Common myeloid progenitor, CD34-positive (primary cell): ENCODE measurements at regions not wholly inside any gene's neighbourhood (a gene's known extent, or its start where the extent isn't known, plus 50 kb on each side); places are given as distances from the start of the nearest gene placed in this dataset.

Experiments used
- CTCF ChIA-PET: fragments of 350-600 bp; sonication (Branson Sonifier 250); formaldehyde crosslinking; loops from one replicate; lab custom pipeline; 2021; ENCODE audit warnings: antibody characterized with exemption; lab: Charles Lee
- POLR2A ChIA-PET: fragments of 350-600 bp; sonication (Branson Sonifier 250); formaldehyde crosslinking; loops from one replicate; lab custom pipeline; 2021; ENCODE audit warnings: antibody characterized with exemption; lab: Charles Lee
- DNase-seq, 3 donors: peaks; one replicate each; pipeline versions ENCODE4 v3.0.0 to v3.0.0-alpha.2; 2013
- H3K27ac ChIP-seq, 2 experiments: 1 replicate in 1 of 2; 2 replicates in 1 of 2; pipeline ENCODE4 v1.7.0; 2013; ENCODE audit warnings: inconsistent platforms in 2 of 2, low read length in 2 of 2, mild to moderate bottlenecking in 2 of 2, low read depth in 1 of 2, moderate library complexity in 1 of 2; ENCODE audit not compliant: severe bottlenecking in 2 of 2, insufficient read depth in 1 of 2, poor library complexity in 1 of 2
- H3K27me3 ChIP-seq, 5 experiments: replicated peaks in 2 of 5; 1 replicate in 3 of 5; 2 replicates in 2 of 5; pipeline versions ENCODE4 v1.6.1 to v1.7.0; 2013; ENCODE audit warnings: low read length in 4 of 5, mild to moderate bottlenecking in 2 of 5, moderate library complexity in 2 of 5, inconsistent platforms in 1 of 5; ENCODE audit not compliant: insufficient read depth in 5 of 5, control insufficient read depth in 4 of 5
- H3K36me3 ChIP-seq, 4 experiments: 1 replicate in 2 of 4; 2 replicates in 2 of 4; pipeline versions ENCODE4 v1.6.1 to v1.7.0; 2013; ENCODE audit warnings: low read length in 3 of 4, control low read depth in 1 of 4, mild to moderate bottlenecking in 1 of 4; ENCODE audit not compliant: control insufficient read depth in 4 of 4, insufficient read depth in 4 of 4
- H3K4me1 ChIP-seq, 4 experiments: 1 replicate in 3 of 4; 2 replicates in 1 of 4; pipeline versions ENCODE4 v1.6.1 to v1.7.1; 2013; ENCODE audit warnings: low read length in 3 of 4, mild to moderate bottlenecking in 3 of 4, control low read depth in 1 of 4, inconsistent platforms in 1 of 4, moderate library complexity in 1 of 4; ENCODE audit not compliant: control insufficient read depth in 4 of 4, insufficient read depth in 4 of 4; ENCODE audit errors: control extremely low read depth in 1 of 4
- H3K4me3 ChIP-seq, 7 experiments: 1 replicate in 4 of 7; 2 replicates in 3 of 7; pipeline versions ENCODE4 v1.5.1 to v1.7.0; 2013; ENCODE audit warnings: mild to moderate bottlenecking in 7 of 7, low read length in 6 of 7, moderate library complexity in 6 of 7, inconsistent platforms in 2 of 7, low read depth in 2 of 7, control low read depth in 1 of 7; ENCODE audit not compliant: insufficient read depth in 4 of 7, control insufficient read depth in 1 of 7; ENCODE audit errors: extremely low read depth in 1 of 7
- H3K9me3 ChIP-seq, 5 experiments: 1 replicate in 4 of 5; 2 replicates in 1 of 5; pipeline versions ENCODE4 v1.6.1 to v1.7.1; 2013; ENCODE audit warnings: low read length in 4 of 5, mild to moderate bottlenecking in 2 of 5, inconsistent platforms in 1 of 5, low read depth in 1 of 5, moderate library complexity in 1 of 5; ENCODE audit not compliant: control insufficient read depth in 4 of 5, insufficient read depth in 2 of 5; ENCODE audit errors: control extremely low read depth in 1 of 5
- WGBS: methylation state at CpG from one replicate; pipeline ENCODE4 v1.1.5; 2013; ENCODE audit not compliant: insufficient coverage; 5-methylcytosine and 5-hydroxymethylcytosine counted together

- no peak for DNase-seq
Observed at GRCh38 chr6:167588920-167589614, 237.6 kb upstream of the AFDN start.

GRCh38 chr6:167589615-167589940 is 237.1 kb upstream of the AFDN start:
- Histone ChIP-seq H3K9me3 (peaks cover 0 to 15% (median 0%) of the 10 kb centered on the region in 5 experiments), H3K27ac (no peak overlapping the region), H3K27me3 (peaks cover 0 to 12% (median 0%) of the 10 kb centered on the region in 5 experiments), H3K4me3 (no peak overlapping the region), H3K36me3 (no peaks in the 10 kb centered on the region), H3K4me1 (no peaks in the 10 kb centered on the region)
- WGBS = 85% methylated on average over 9 of the region's 10 CpGs
- no peak for DNase-seq
- CTCF ChIA-PET = no interaction called here
- POLR2A ChIA-PET = no interaction called here

More at GRCh38 chr6:167588920-167589614, 237.6 kb upstream of the AFDN start:
- H3K4me3 ChIP-seq = no peak overlapping the region
- 93% methylated on average over 15 of the region's 18 CpGs for WGBS
- CTCF ChIA-PET = no interaction called here
- peaks cover 0 to 18% (median 1%) of the 10 kb centered on the region in 5 experiments for H3K9me3 ChIP-seq
- H3K27me3 ChIP-seq = peaks cover 0 to 12% (median 0%) of the 10 kb centered on the region in 5 experiments
- H3K4me1 ChIP-seq = no peaks in the 10 kb centered on the region
- POLR2A ChIA-PET = no interaction called here
- H3K27ac ChIP-seq = no peak overlapping the region
- no peaks in the 10 kb centered on the region for H3K36me3 ChIP-seq

- ChIA-PET POLR2A (no interaction called here), CTCF (no interaction called here)
- Histone ChIP-seq H3K4me1 (no peaks in the 10 kb centered on the region), H3K4me3 (no peak overlapping the region), H3K36me3 (no peaks in the 10 kb centered on the region), H3K27ac (no peak overlapping the region), H3K9me3 (peaks cover 0 to 13% (median 0%) of the 10 kb centered on the region in 5 experiments), H3K27me3 (peaks cover 0 to 12% (median 0%) of the 10 kb centered on the region in 5 experiments)
- no peak for DNase-seq
- whole genome bisulfite sequencing = 100% methylated on average over 3 of the region's 3 CpGs
Observed at GRCh38 chr6:167590193-167590592, 236.5 kb upstream of the AFDN start.
